ENCODE measurements at regions not wholly inside any gene's neighbourhood (a gene's known extent, or its start where the extent isn't known, plus 50 kb on each side); places are given as distances from the start of the nearest gene placed in this dataset.

DNA sequence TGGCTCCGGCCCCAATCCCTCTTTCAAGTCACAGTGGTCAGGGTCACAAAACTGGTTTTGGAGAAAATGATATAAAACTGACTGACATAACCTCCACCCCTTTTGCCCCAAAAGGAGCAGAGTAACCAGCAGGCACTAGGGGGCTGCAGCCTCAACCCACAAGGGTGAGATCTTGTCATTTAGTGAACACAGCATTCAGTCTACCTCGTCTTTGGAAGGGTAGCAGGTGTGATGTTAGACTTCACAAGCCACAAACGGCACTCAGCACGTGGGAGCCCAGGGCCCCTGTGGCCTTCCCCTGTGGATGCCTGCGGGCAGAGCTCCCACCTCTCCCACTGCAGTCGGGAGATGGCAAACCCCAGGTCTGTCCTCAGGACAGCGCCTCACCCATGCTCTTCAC is 372.1 kb upstream of the MYT1L start:
- TF ChIP-seq PPARA (CRISPR knock-in tag; IDR thresholded peaks at IDR 0.05; ENCODE audit: borderline replicate concordance) (no peak), RARB (CRISPR knock-in tag; IDR thresholded peaks at IDR 0.05) (no peak), TOX (CRISPR knock-in tag; IDR thresholded peaks at IDR 0.05; ENCODE audit: borderline replicate concordance) (no peak), ARNTL (CRISPR knock-in tag; IDR thresholded peaks at IDR 0.05; ENCODE audit: borderline replicate concordance, low read depth) (no peak), ZFP3 (CRISPR knock-in tag; IDR thresholded peaks at IDR 0.05) (no peak), ZNF8 (CRISPR knock-in tag; IDR thresholded peaks at IDR 0.05) (no peak), ZNF70 (CRISPR knock-in tag; IDR thresholded peaks at IDR 0.05) (no peak), SNAI2 (CRISPR knock-in tag; IDR thresholded peaks at IDR 0.05) (no peak), CSDC2 (CRISPR knock-in tag; IDR thresholded peaks at IDR 0.05) (no peak)
- TF ChIP-seq, protein P1, sequence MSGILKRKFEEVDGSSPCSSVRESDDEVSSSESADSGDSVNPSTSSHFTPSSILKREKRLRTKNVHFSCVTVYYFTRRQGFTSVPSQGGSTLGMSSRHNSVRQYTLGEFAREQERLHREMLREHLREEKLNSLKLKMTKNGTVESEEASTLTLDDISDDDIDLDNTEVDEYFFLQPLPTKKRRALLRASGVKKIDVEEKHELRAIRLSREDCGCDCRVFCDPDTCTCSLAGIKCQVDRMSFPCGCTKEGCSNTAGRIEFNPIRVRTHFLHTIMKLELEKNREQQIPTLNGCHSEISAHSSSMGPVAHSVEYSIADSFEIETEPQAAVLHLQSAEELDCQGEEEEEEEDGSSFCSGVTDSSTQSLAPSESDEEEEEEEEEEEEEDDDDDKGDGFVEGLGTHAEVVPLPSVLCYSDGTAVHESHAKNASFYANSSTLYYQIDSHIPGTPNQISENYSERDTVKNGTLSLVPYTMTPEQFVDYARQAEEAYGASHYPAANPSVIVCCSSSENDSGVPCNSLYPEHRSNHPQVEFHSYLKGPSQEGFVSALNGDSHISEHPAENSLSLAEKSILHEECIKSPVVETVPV (CRISPR knock-in tag; IDR thresholded peaks at IDR 0.05): no peak

Measured in SK-N-SH treated with all-trans-retinoic acid at 6 μM for 48 hours (cell line).